ENCODE measurements at regions not wholly inside any gene's neighbourhood (a gene's known extent, or its start where the extent isn't known, plus 50 kb on each side); places are given as distances from the start of the nearest gene placed in this dataset.

DNA sequence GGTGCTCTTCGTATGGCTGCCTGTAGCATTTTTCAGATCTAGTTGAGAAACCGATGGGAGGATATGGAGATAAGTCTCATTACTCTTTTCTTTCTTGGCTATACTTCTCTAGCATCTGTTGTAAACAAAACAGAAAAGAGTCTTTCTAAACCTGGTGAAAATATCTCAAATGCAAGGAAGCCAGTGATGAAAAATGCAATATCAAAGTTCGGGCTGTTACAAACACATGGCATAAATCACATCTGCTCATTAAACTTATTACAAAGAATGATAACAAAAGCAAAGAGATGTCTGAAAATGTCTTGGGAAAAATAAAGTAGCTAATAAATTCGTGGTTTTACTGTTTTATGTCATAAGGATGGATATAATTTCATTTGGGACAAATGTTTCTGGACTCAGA is 71.8 kb upstream of the IGFBP3 start:
- no peak overlapping the region for H3K9ac ChIP-seq
- no peaks in the 10 kb centered on the region for H3K27me3 ChIP-seq
- no peak overlapping the region for H3K4me2 ChIP-seq
- H4K20me1 ChIP-seq = no peaks in the 10 kb centered on the region
- H3K4me1 ChIP-seq = no peaks in the 10 kb centered on the region
- H3K4me3 ChIP-seq = no peak overlapping the region
- H3K36me3 ChIP-seq = no peaks in the 10 kb centered on the region
- peaks cover 29 to 33% (median 31%) of the 10 kb centered on the region in 11 experiments for H3K9me3 ChIP-seq (replicated peaks in 1 of 11)
- no peak overlapping the region for H3K27ac ChIP-seq
- TF ChIP-seq Cebpa-rat (IDR thresholded peaks at IDR 0.05) = no peak

DNA sequence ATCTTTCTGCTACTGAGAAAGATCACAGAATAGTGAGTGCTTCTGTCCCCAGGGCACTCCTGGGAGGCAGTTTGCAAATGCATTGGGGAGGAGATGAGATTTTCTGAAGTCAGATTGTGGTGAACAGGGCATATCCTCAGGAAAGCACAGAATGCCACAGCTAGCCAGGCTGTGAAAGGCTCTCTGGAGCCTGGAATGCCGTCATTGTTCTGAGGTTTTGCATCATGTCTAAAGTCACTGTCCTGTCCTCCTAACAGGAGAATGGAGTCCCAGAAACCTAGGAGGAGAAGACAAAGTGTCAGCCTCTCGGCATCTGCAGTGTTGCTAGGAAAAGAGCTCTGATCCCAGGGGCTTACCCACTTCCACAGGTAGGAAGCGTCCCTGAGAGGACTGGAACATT is 69.2 kb upstream of the IGFBP3 start:
- Histone ChIP-seq H3K27me3 (no peaks in the 10 kb centered on the region), H3K4me2 (no peak overlapping the region), H3K27ac (no peak overlapping the region), H3K9ac (no peak overlapping the region), H3K4me1 (no peaks in the 10 kb centered on the region), H3K36me3 (no peaks in the 10 kb centered on the region), H4K20me1 (no peaks in the 10 kb centered on the region), H3K9me3 (replicated peaks in 1 of 11) (peaks cover 6 to 12% (median 7%) of the 10 kb centered on the region in 11 experiments; a peak in 19 of 22 replicates), H3K4me3 (no peak overlapping the region)
- no peak for TF ChIP-seq Cebpa-rat (IDR thresholded peaks at IDR 0.05)

DNA sequence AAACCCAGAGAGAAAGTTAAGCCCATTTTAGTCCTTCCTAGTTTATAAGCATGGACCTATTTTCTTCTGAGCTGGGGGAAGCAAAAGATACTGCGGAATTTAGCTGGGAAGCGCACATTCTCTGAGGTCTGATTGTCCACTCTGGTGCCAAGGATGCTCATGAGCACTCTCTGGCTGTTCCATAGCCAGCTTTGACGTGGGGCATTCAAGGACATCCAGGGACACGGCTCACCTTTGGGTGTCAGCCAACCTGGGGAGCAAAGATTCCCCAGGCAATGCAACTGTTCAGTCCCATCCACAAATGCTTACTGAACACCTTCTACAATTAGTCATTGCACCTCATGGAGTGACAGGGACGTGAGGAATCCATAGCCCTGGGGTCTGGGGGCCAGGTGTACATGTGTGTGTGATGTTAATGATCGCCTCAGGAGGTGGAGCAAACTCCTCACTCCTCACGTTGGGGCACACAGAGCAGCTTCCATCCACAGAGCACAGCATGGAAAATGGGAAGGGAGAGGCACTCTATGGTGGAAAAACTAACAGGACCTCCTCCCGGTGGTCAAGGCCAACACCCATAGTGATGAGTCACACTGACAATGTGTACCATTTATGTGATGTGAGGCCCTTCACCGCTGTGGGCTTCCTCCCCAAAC is 67.5 kb upstream of the IGFBP3 start:
- H3K27ac ChIP-seq = no peak overlapping the region
- H3K27me3 ChIP-seq = no peaks in the 10 kb centered on the region
- H4K20me1 ChIP-seq = no peaks in the 10 kb centered on the region
- no peak overlapping the region for H3K4me2 ChIP-seq
- no peaks in the 10 kb centered on the region for H3K36me3 ChIP-seq
- peaks cover 0 to 3% (median 0%) of the 10 kb centered on the region in 10 experiments; a peak in 1 of 20 replicates for H3K4me1 ChIP-seq
- H3K9ac ChIP-seq = no peak overlapping the region
- TF ChIP-seq Cebpa-rat (IDR thresholded peaks at IDR 0.05) = no peak
- peaks cover 0 to 5% (median 0%) of the 10 kb centered on the region in 11 experiments; a peak in 1 of 22 replicates for H3K9me3 ChIP-seq (replicated peaks in 1 of 11)
- no peak overlapping the region for H3K4me3 ChIP-seq

DNA sequence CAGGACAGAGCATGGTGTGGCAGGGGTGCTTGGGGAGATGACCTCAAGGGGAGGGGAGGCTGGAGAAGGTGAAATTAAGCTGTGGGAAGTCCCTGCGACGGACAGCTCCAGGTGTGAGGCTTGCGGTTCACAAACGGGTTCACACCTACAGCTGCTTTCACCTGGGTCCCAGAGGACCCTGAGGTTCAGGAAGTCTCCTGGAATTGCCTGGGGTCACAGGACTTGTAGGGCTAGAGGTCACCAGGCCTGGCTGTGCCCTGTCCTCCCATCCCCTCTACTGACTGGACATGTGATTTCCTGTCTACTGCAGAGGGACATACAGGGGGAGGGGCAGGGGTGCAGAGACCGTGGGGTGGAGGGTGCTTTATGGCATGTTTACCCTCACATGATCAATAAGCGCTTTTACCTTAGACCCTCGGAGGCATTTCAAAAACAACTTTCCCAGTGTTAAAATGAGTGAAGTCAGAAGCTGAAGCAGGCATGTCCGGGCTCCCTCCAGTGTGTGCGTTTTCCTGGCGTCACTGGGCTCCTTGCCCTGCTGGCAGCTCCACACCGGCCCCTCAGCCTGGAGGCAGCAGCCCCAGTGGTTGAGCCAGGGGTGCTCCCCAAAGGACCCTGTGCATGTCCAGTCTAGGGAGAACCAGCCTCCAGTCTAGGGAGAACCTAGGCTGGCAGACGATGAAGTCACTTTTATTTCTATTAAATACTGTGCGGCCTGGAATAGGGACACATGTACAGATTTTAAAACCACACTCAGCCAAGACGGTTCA is 66.6 kb upstream of the IGFBP3 start:
- no peak overlapping the region for H3K4me2 ChIP-seq

DNA sequence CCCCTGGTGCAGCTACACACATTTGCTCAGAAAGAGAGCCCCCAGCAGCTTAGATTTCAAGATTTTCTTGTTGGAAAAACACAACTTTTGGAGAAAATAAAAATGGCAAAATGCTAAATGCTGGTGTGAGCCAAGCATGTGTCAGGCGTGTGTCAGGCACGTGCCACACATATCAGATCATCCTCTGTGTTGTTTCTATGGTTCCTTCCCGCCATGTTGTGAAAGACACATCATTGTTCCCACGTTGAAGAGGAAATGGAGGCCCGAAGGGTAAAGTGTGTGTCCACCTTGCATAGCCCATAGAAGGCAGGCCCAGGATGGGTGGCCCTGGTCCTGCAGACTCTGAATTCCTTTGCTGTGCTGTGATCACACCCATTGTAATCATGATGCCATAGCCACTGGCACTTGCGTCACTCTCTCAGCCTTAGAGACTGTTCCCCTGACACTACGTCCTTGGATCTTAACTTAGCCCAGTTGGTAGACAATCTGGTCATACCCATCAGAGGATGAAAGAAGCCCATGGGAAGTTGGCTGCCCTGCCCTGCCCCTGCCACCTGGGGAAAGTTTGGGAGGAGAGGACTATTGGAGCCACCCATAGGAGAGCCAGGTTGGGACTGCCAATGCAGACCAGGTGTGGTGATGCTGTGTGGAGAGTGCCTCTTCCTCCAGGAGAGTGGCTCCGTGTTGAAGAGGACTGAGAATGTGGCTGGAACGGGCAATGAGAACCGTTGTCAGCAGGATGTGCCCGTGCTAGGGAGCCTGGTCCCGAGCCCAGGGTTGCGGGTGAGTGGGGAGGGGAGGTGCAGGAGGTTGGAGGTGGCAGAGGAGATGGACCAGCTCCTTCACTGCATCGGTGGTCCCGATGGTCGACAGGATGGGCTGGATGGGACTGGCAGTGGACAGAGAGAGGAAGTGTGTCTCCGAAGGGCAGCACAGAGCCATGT is 65.6 kb upstream of the IGFBP3 start:
- no peaks in the 10 kb centered on the region for H3K36me3 ChIP-seq
- no peak overlapping the region for H3K4me2 ChIP-seq
- H3K4me1 ChIP-seq = peaks cover 0 to 4% (median 0%) of the 10 kb centered on the region in 10 experiments; a peak in 1 of 20 replicates
- peaks cover 0 to 9% (median 0%) of the 10 kb centered on the region in 11 experiments; a peak in 1 of 22 replicates for H3K9me3 ChIP-seq (replicated peaks in 1 of 11)
- no peak overlapping the region for H3K4me3 ChIP-seq
- no peak overlapping the region for H3K9ac ChIP-seq
- TF ChIP-seq Cebpa-rat (IDR thresholded peaks at IDR 0.05) = no peak
- H3K27me3 ChIP-seq = no peaks in the 10 kb centered on the region
- H4K20me1 ChIP-seq = no peaks in the 10 kb centered on the region
- H3K27ac ChIP-seq = no peak overlapping the region

More for the DNA sequence above, 66.6 kb upstream of the IGFBP3 start:
- H3K9ac ChIP-seq = no peak overlapping the region
- H3K4me1 ChIP-seq = peaks cover 0 to 4% (median 0%) of the 10 kb centered on the region in 10 experiments; a peak in 1 of 20 replicates
- H3K27ac ChIP-seq = no peak overlapping the region
- H3K9me3 ChIP-seq (replicated peaks in 1 of 11) = peaks cover 0 to 5% (median 0%) of the 10 kb centered on the region in 11 experiments; a peak in 1 of 22 replicates
- no peaks in the 10 kb centered on the region for H3K36me3 ChIP-seq
- H4K20me1 ChIP-seq = no peaks in the 10 kb centered on the region
- H3K27me3 ChIP-seq = no peaks in the 10 kb centered on the region
- TF ChIP-seq Cebpa-rat (IDR thresholded peaks at IDR 0.05) = no peak
- no peak overlapping the region for H3K4me3 ChIP-seq

DNA sequence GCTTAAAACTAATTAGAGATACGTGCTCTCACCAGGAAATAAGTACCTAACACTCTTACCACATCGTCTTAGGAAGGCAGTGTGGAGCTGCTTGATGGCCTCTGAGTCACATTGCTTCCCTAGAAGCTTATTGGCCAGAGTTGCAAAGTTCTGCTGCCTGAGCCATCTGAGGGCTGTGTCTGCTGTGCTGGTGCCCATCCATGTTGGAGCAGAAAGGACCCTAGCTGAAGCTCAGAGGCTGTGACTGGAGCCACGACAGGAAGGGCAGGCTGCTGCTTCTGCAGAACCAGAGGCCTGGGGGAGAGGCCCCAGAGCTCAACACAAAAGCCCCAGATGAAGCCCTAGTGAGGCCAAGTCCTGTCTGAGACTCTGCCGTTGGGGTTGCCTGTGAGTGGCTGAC is 64.8 kb upstream of the IGFBP3 start:
- Histone ChIP-seq H3K4me3 (no peak overlapping the region), H3K9ac (no peak overlapping the region), H3K27me3 (no peaks in the 10 kb centered on the region), H3K36me3 (no peaks in the 10 kb centered on the region), H4K20me1 (no peaks in the 10 kb centered on the region), H3K4me1 (peaks cover 0 to 4% (median 0%) of the 10 kb centered on the region in 10 experiments; a peak in 4 of 20 replicates), H3K27ac (no peak overlapping the region), H3K4me2 (no peak overlapping the region), H3K9me3 (replicated peaks in 1 of 11) (peaks cover 0 to 9% (median 0%) of the 10 kb centered on the region in 11 experiments; a peak in 1 of 22 replicates)
- TF ChIP-seq Cebpa-rat (IDR thresholded peaks at IDR 0.05) = no peak

DNA sequence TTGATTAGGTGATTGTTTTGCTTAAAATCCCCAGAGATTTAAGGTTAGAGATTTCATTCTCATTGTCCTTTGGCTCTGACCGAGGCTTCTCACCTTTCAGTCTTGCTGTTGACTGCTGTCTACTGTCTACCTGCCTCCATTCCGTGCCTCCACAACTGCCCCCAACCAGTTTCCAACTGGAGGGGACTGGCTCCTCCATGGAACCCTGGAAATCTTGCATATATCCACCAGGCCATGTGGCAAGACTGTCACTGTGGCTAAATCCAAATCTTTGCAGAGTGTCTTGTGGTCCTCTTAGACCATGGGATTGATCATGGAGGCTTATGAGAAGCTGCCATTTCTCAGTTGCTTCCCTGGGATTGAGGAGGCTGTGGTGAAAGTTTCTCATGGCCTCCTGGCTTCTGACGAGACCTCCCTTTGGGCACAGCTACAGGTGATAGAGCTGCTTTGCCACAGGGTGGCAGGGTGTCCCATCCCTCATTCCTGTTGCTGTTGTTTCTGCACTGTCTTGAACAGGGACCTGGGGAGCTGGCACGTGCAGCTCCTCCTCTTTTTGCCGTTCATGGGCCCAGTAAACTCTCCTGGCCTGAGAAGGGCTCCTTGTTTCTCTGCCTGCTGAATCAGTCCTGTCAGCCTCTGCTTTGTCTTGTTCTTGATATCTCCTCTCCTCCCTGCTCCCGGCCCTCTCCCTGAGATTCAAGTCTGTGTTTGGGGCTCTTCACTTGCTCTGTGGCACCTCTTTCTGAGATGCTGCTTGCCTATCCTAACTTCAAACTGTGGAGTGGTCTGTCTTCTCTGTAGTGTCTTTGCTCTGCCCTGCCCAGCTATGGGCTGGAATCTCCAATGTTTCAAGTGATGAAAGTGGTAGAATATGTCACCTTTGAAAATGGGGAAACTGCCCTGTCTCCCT is 63.6 kb upstream of the IGFBP3 start:
- Histone ChIP-seq H3K9me3 (replicated peaks in 1 of 11) (peaks cover 0 to 9% (median 0%) of the 10 kb centered on the region in 11 experiments; a peak in 1 of 22 replicates), H3K36me3 (no peaks in the 10 kb centered on the region), H3K4me1 (peaks cover 0 to 5% (median 0%) of the 10 kb centered on the region in 10 experiments; a peak in 4 of 20 replicates), H3K9ac (no peak overlapping the region), H3K27me3 (no peaks in the 10 kb centered on the region), H3K4me2 (no peak overlapping the region), H4K20me1 (no peaks in the 10 kb centered on the region), H3K4me3 (no peak overlapping the region), H3K27ac (no peak overlapping the region)
- TF ChIP-seq Cebpa-rat (IDR thresholded peaks at IDR 0.05) = no peak

DNA sequence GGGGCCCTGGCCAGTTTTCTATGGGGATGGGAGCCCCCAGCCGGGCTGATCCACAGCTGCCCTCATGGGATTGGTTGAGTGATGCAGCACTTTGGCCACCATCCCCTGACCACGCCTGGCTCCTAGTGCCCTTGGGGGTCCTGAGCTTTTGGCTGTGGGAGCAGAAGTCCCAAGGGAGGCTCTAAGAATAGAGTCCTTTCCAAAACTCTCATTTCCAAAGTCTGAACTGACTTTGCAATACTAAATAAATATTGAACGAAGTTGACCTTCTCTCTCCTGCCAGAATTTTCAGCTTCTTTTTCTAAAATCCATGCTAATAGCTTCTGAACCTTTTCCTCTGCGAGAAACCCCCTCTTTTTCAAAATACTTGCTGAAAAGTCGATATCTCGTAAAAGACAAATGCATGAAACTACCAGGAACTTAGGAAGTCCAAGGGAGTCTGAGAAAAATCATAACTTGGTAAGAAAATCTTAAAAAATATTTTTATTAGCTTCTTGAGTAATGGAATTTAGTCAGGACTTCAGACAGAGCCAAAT is 62.7 kb upstream of the IGFBP3 start:
- Histone ChIP-seq H3K27ac (no peak overlapping the region), H3K27me3 (no peaks in the 10 kb centered on the region), H3K4me1 (peaks cover 0 to 7% (median 4%) of the 10 kb centered on the region in 10 experiments; a peak in 16 of 20 replicates), H3K9ac (no peak overlapping the region), H3K4me2 (no peak overlapping the region), H4K20me1 (no peaks in the 10 kb centered on the region), H3K4me3 (no peak overlapping the region), H3K9me3 (replicated peaks in 1 of 11) (peaks cover 0 to 9% (median 0%) of the 10 kb centered on the region in 11 experiments; a peak in 1 of 22 replicates), H3K36me3 (no peaks in the 10 kb centered on the region)
- no peak for TF ChIP-seq Cebpa-rat (IDR thresholded peaks at IDR 0.05)
